PFSK-1 (cell line): ENCODE measurements at regions not wholly inside any gene's neighbourhood (a gene's known extent, or its start where the extent isn't known, plus 50 kb on each side); places are given as distances from the start of the nearest gene placed in this dataset.

ENCODE experiments used
- FOXP2 ChIP-seq: optimal IDR thresholded peaks from 2 replicates; pipeline ENCODE3; 2011; ENCODE audit warnings: borderline replicate concordance, control low read depth, inconsistent platforms; ENCODE audit not compliant: insufficient read depth; ENCODE audit errors: extremely low read length, extremely low read depth
- POLR2AphosphoS5 ChIP-seq: IDR thresholded peaks from 2 replicates; pipeline ENCODE4 v1.6.1; 2012; ENCODE audit warnings: low read depth, mild to moderate bottlenecking, control low read depth, low read length, moderate library complexity
- REST ChIP-seq, 2 experiments: IDR thresholded peaks; 2 replicates each; pipeline versions ENCODE4 v1.6.1 to v1.8.0; 2011 to 2012; ENCODE audit warnings: low read depth in 2 of 2, low read length in 2 of 2, control low read depth in 1 of 2, inconsistent platforms in 1 of 2, mild to moderate bottlenecking in 1 of 2, moderate library complexity in 1 of 2; ENCODE audit not compliant: insufficient read depth in 1 of 2
- SIN3A ChIP-seq: IDR thresholded peaks from 2 replicates; pipeline ENCODE4 v1.6.1; 2012; ENCODE audit warnings: mild to moderate bottlenecking, low read length, moderate library complexity, borderline replicate concordance; ENCODE audit not compliant: insufficient read depth
- TAF1 ChIP-seq: IDR thresholded peaks from 2 replicates; pipeline ENCODE4 v1.6.1; 2012; ENCODE audit warnings: low read length, control low read depth, borderline replicate concordance; ENCODE audit not compliant: insufficient read depth

GRCh38 chr15:79524531-79524930 lies 92.4 kb downstream of the MINAR1 start:
- TF ChIP-seq FOXP2 (no peak), POLR2AphosphoS5 (no peak), TAF1 (no peak), SIN3A (no peak), REST (IDR thresholded peaks at IDR 0.05; ENCODE audit: insufficient read depth in 1 of 2, low read depth in 2 of 2, low read length in 2 of 2) (no peak)

- TF ChIP-seq SIN3A = no peak
- TF ChIP-seq REST (IDR thresholded peaks at IDR 0.05; ENCODE audit: insufficient read depth in 1 of 2, low read depth in 2 of 2, low read length in 2 of 2) = no peak
- no peak for TF ChIP-seq FOXP2
- TF ChIP-seq POLR2AphosphoS5 = no peak
- TF ChIP-seq TAF1 = no peak
Measured at GRCh38 chr15:79526376-79526775, 94.2 kb downstream of the MINAR1 start.

GRCh38 chr15:79527821-79528220 lies 95.7 kb downstream of the MINAR1 start:
- TF ChIP-seq SIN3A (no peak), REST (IDR thresholded peaks at IDR 0.05; ENCODE audit: insufficient read depth in 1 of 2, low read depth in 2 of 2, low read length in 2 of 2) (no peak), FOXP2 (no peak), POLR2AphosphoS5 (no peak), TAF1 (no peak)

- TF ChIP-seq REST (IDR thresholded peaks at IDR 0.05; ENCODE audit: insufficient read depth in 1 of 2, low read depth in 2 of 2, low read length in 2 of 2) (no peak), FOXP2 (no peak), TAF1 (no peak)
Measured at GRCh38 chr15:79529157-79529785, 97.1 kb downstream of the MINAR1 start.

GRCh38 chr15:79535536-79535935 lies 103.4 kb downstream of the MINAR1 start:
- TF ChIP-seq SIN3A (no peak), FOXP2 (no peak), POLR2AphosphoS5 (no peak), REST (IDR thresholded peaks at IDR 0.05; ENCODE audit: insufficient read depth in 1 of 2, low read depth in 2 of 2, low read length in 2 of 2) (no peak), TAF1 (no peak)
